HFFc6 (cell line): ENCODE measurements at regions not wholly inside any gene's neighbourhood (a gene's known extent, or its start where the extent isn't known, plus 50 kb on each side); places are given as distances from the start of the nearest gene placed in this dataset.
"Not testable (repeated sequence)": the region's sequence is repeated elsewhere in the genome, so short reads cannot be mapped to it uniquely, and the experiment has no call there.

Experiments
- DNase-seq: peaks from one replicate; pipeline ENCODE4 v3.0.0-alpha.2; 2018
- H3K27ac Mint-ChIP-seq: 2 replicates; pipeline ENCODE4 v1.8.0; 2020; ENCODE audit warnings: mild to moderate bottlenecking, mixed read lengths
- H3K27me3 Mint-ChIP-seq: 2 replicates; pipeline ENCODE4 v1.8.0; 2021; ENCODE audit warnings: mild to moderate bottlenecking, moderate library complexity, mixed read lengths; ENCODE audit not compliant: insufficient read depth
- H3K36me3 Mint-ChIP-seq: 2 replicates; pipeline ENCODE4 v1.8.0; 2021; ENCODE audit warnings: low read depth, mixed read lengths
- H3K4me1 Mint-ChIP-seq: 2 replicates; pipeline ENCODE4 v1.8.0; 2020; ENCODE audit warnings: low read depth, mixed read lengths
- H3K4me3 Mint-ChIP-seq: 2 replicates; pipeline ENCODE4 v1.8.0; 2020; ENCODE audit warnings: mild to moderate bottlenecking, moderate library complexity, mixed read lengths
- H3K9me3 Mint-ChIP-seq: 2 replicates; pipeline ENCODE4 v1.8.0; 2020; ENCODE audit warnings: mild to moderate bottlenecking, mixed read lengths
- CTCF ChIP-seq: fragments of 200-600 bp; sonication (generic); IDR thresholded peaks from 2 replicates; pipeline ENCODE4 v1.5.0; 2021; ENCODE audit warnings: antibody characterized with exemption, mild to moderate bottlenecking

- Mint-ChIP-seq H3K36me3 (no peaks in the 10 kb centered on the region), H3K27me3 (peaks cover 1% of the 10 kb centered on the region), H3K9me3 (peaks cover 45% of the 10 kb centered on the region), H3K27ac (no peak overlapping the region), H3K4me1 (no peaks in the 10 kb centered on the region), H3K4me3 (no peak overlapping the region)
- TF ChIP-seq CTCF, result no peak
- DNase-seq, result no peak
These were observed 572.5 kb downstream of the POM121L12 start for GRCh38 chr7:53607961-53608360.

- DNase-seq, result no peak
- Mint-ChIP-seq H3K27me3 (peaks cover 1% of the 10 kb centered on the region), H3K9me3 (peaks cover 43% of the 10 kb centered on the region), H3K4me3 (no peak overlapping the region), H3K27ac (no peak overlapping the region), H3K36me3 (no peaks in the 10 kb centered on the region), H3K4me1 (no peaks in the 10 kb centered on the region)
- no peak for TF ChIP-seq CTCF
These were observed 573.8 kb downstream of the POM121L12 start for GRCh38 chr7:53609185-53609584.

GRCh38 chr7:53611043-53611442 is 575.6 kb downstream of the POM121L12 start:
- no peak for DNase-seq
- Mint-ChIP-seq H3K36me3 (no peaks in the 10 kb centered on the region), H3K9me3 (peaks cover 44% of the 10 kb centered on the region), H3K4me1 (no peaks in the 10 kb centered on the region), H3K27ac (no peak overlapping the region), H3K27me3 (no peaks in the 10 kb centered on the region), H3K4me3 (no peak overlapping the region)
- no peak for TF ChIP-seq CTCF

- H3K27me3 Mint-ChIP-seq, result no peaks in the 10 kb centered on the region
- H3K9me3 Mint-ChIP-seq, result peaks cover 67% of the 10 kb centered on the region
- DNase-seq, result no peak
- no peaks in the 10 kb centered on the region for H3K36me3 Mint-ChIP-seq
- no peak overlapping the region for H3K27ac Mint-ChIP-seq
- no peaks in the 10 kb centered on the region for H3K4me1 Mint-ChIP-seq
- TF ChIP-seq CTCF, result no peak
- H3K4me3 Mint-ChIP-seq, result no peak overlapping the region
These were observed 588.9 kb downstream of the POM121L12 start for GRCh38 chr7:53624356-53624755.

- no peaks in the 10 kb centered on the region for H3K4me1 Mint-ChIP-seq
- no peak for TF ChIP-seq CTCF
- no peak for DNase-seq
- H3K36me3 Mint-ChIP-seq, result no peaks in the 10 kb centered on the region
- no peak overlapping the region for H3K27ac Mint-ChIP-seq
- H3K9me3 Mint-ChIP-seq, result peaks cover 44% of the 10 kb centered on the region
- H3K27me3 Mint-ChIP-seq, result no peaks in the 10 kb centered on the region
- H3K4me3 Mint-ChIP-seq, result no peak overlapping the region
These were observed 593.3 kb downstream of the POM121L12 start for GRCh38 chr7:53628775-53629174.

GRCh38 chr7:53635251-53635650 is 599.8 kb downstream of the POM121L12 start:
- H3K9me3 Mint-ChIP-seq, result peaks cover 51% of the 10 kb centered on the region
- H3K27me3 Mint-ChIP-seq, H3K4me3 Mint-ChIP-seq, DNase-seq, H3K27ac Mint-ChIP-seq, H3K36me3 Mint-ChIP-seq, H3K4me1 Mint-ChIP-seq: not testable (repeated sequence)
